Kidney (tissue), 13 donors: ENCODE measurements at regions not wholly inside any gene's neighbourhood (a gene's known extent, or its start where the extent isn't known, plus 50 kb on each side); places are given as distances from the start of the nearest gene placed in this dataset.

Experiments used
- DNase-seq, 5 donors: peaks; one replicate each; pipeline ENCODE4 v3.0.0-alpha.2; 2013 to 2020
- FAIRE-seq: peaks from 2 replicates; lab custom pipeline; 2012; peaks lifted over from hg19 to GRCh38; lab: Jason Lieb, UNC
- H3K27ac ChIP-seq, 2 donors: one replicate each; pipeline ENCODE4 v1.7.0; 2013; ENCODE audit warnings: low read depth in 2 of 2, low read length in 2 of 2, inconsistent platforms in 1 of 2
- H3K27me3 ChIP-seq: one replicate; pipeline ENCODE4 v1.7.1; 2013; ENCODE audit warnings: low read length, inconsistent platforms; ENCODE audit not compliant: control insufficient read depth, insufficient read depth
- H3K36me3 ChIP-seq, 3 donors: one replicate each; pipeline versions ENCODE4 v1.7.0 to v1.7.1; 2013; ENCODE audit warnings: low read length in 3 of 3, control low read depth in 1 of 3, inconsistent platforms in 1 of 3; ENCODE audit not compliant: insufficient read depth in 3 of 3, control insufficient read depth in 2 of 3
- H3K4me1 ChIP-seq, 3 donors: one replicate each; pipeline versions ENCODE4 v1.7.0 to v1.7.1; 2013; ENCODE audit warnings: low read length in 3 of 3, inconsistent platforms in 1 of 3, low read depth in 1 of 3; ENCODE audit not compliant: control insufficient read depth in 2 of 3, insufficient read depth in 2 of 3
- H3K4me3 ChIP-seq, 3 donors: one replicate each; pipeline versions ENCODE4 v1.7.0 to v1.8.1; 2013; ENCODE audit warnings: low read length in 3 of 3, control low read depth in 1 of 3, inconsistent platforms in 1 of 3
- H3K9ac ChIP-seq, 3 donors: one replicate each; pipeline versions ENCODE4 v1.7.0 to v1.7.1; 2013; ENCODE audit warnings: low read length in 3 of 3, control low read depth in 1 of 3, inconsistent platforms in 1 of 3
- H3K9me3 ChIP-seq, 3 donors: one replicate each; pipeline versions ENCODE4 v1.7.0 to v1.7.1; 2013; ENCODE audit warnings: low read length in 3 of 3, control low read depth in 1 of 3, inconsistent platforms in 1 of 3; ENCODE audit not compliant: control insufficient read depth in 2 of 3, insufficient read depth in 1 of 3
- CTCF ChIP-seq: IDR thresholded peaks from 3 replicates; pipeline ENCODE4 v1.5.1; 2012; ENCODE audit warnings: mild to moderate bottlenecking, moderate library complexity, borderline replicate concordance; ENCODE audit not compliant: insufficient read depth; ENCODE audit errors: extremely low read depth
- intact Hi-C: fragments of 100-400 bp; cut with DNase I; formaldehyde crosslinking; loops from one replicate; pipeline ENCODE4 v1.11.1; 2022
- donor health status: control.
- donor health status: control.
- donor health status: control.
- donor health status: control.
- donor health status: control.
- donor health status: DM: yes; HTN: yes; CAD: no.
- donor health status: Normal renal cell carcinoma (clear cell type).

- Histone ChIP-seq H3K36me3 (no peaks in the 10 kb centered on the region), H3K27me3 (no peaks in the 10 kb centered on the region), H3K4me1 (no peaks in the 10 kb centered on the region), H3K9ac (no peak overlapping the region), H3K4me3 (no peak overlapping the region), H3K9me3 (no peaks in the 10 kb centered on the region), H3K27ac (no peak overlapping the region)
- FAIRE-seq (no peak), DNase-seq (no peak)
- TF ChIP-seq CTCF = no peak
- intact Hi-C loops = no loop called here
Observed at GRCh38 chr13:69458013-69458412, 649.6 kb upstream of the ATXN8OS start.

GRCh38 chr13:69450245-69450644 is 657.4 kb upstream of the ATXN8OS start:
- H3K9ac ChIP-seq = no peak overlapping the region
- no peaks in the 10 kb centered on the region for H3K4me1 ChIP-seq
- no peaks in the 10 kb centered on the region for H3K9me3 ChIP-seq
- DNase-seq (no peak), FAIRE-seq (no peak)
- intact Hi-C loops = no loop called here
- no peaks in the 10 kb centered on the region for H3K27me3 ChIP-seq
- H3K4me3 ChIP-seq = no peak overlapping the region
- H3K27ac ChIP-seq = no peak overlapping the region
- no peak for TF ChIP-seq CTCF
- H3K36me3 ChIP-seq = no peaks in the 10 kb centered on the region

- intact Hi-C loops = no loop called here
- no peaks in the 10 kb centered on the region for H3K36me3 ChIP-seq
- H3K27ac ChIP-seq = no peak overlapping the region
- FAIRE-seq (no peak), DNase-seq (no peak)
- no peak overlapping the region for H3K9ac ChIP-seq
- no peaks in the 10 kb centered on the region for H3K4me1 ChIP-seq
- no peak overlapping the region for H3K4me3 ChIP-seq
- TF ChIP-seq CTCF = no peak
- H3K9me3 ChIP-seq = peaks cover 0 to 5% (median 4%) of the 10 kb centered on the region in 3 donors
- H3K27me3 ChIP-seq = no peaks in the 10 kb centered on the region
Observed at GRCh38 chr13:69425235-69425634, 682.4 kb upstream of the ATXN8OS start.

GRCh38 chr13:69423844-69424243 is 683.8 kb upstream of the ATXN8OS start:
- H3K27me3 ChIP-seq = no peaks in the 10 kb centered on the region
- no peaks in the 10 kb centered on the region for H3K4me1 ChIP-seq
- DNase-seq (no peak), FAIRE-seq (no peak)
- TF ChIP-seq CTCF = no peak
- intact Hi-C loops = no loop called here
- no peaks in the 10 kb centered on the region for H3K36me3 ChIP-seq
- peaks cover 0 to 5% (median 0%) of the 10 kb centered on the region in 3 donors for H3K9me3 ChIP-seq
- no peak overlapping the region for H3K27ac ChIP-seq
- H3K4me3 ChIP-seq = no peak overlapping the region
- H3K9ac ChIP-seq = no peak overlapping the region
